Hematopoietic multipotent progenitor cell treated with erythropoietin and hydrocortisone succinate and interleukin-3 and kit ligand, for 17 days (in vitro differentiated cells): ENCODE measurements at regions not wholly inside any gene's neighbourhood (a gene's known extent, or its start where the extent isn't known, plus 50 kb on each side); places are given as distances from the start of the nearest gene placed in this dataset.

Experiments used
- DNase-seq: peaks from one replicate; pipeline ENCODE4 v3.0.0-alpha.2; 2015; ENCODE audit warnings: low spot score

GRCh38 chr7:42372479-42372878 lies 135.5 kb upstream of the GLI3 start:
- DNase-seq, result no peak

GRCh38 chr7:42359946-42360345 lies 122.9 kb upstream of the GLI3 start:
- no peak for DNase-seq

- no peak for DNase-seq
Measured at GRCh38 chr7:42351316-42351935, 114.4 kb upstream of the GLI3 start.

- DNase-seq, result no peak
Measured at GRCh38 chr7:42350801-42351200, 113.8 kb upstream of the GLI3 start.

- DNase-seq, result no peak
Measured at GRCh38 chr7:42348631-42349030, 111.6 kb upstream of the GLI3 start.

GRCh38 chr7:42348071-42348470 lies 111.1 kb upstream of the GLI3 start:
- no peak for DNase-seq

- no peak for DNase-seq
Measured at GRCh38 chr7:42347616-42348015, 110.6 kb upstream of the GLI3 start.

GRCh38 chr7:42345478-42346299 lies 108.7 kb upstream of the GLI3 start:
- no peak for DNase-seq

GRCh38 chr7:42344198-42344755 lies 107.3 kb upstream of the GLI3 start:
- no peak for DNase-seq

GRCh38 chr7:42342381-42342780 lies 105.4 kb upstream of the GLI3 start:
- no peak for DNase-seq

- no peak for DNase-seq
Measured at GRCh38 chr7:42340436-42340835, 103.4 kb upstream of the GLI3 start.

- no peak for DNase-seq
Measured at GRCh38 chr7:42338916-42339540, 102.0 kb upstream of the GLI3 start.

GRCh38 chr7:42338231-42338915 lies 101.4 kb upstream of the GLI3 start:
- DNase-seq, result no peak

GRCh38 chr7:42337225-42337905 lies 100.4 kb upstream of the GLI3 start:
- no peak for DNase-seq

GRCh38 chr7:42332605-42333222 lies 95.7 kb upstream of the GLI3 start:
- no peak for DNase-seq

GRCh38 chr7:42319631-42320030 lies 82.6 kb upstream of the GLI3 start:
- no peak for DNase-seq

- no peak for DNase-seq
Measured at GRCh38 chr7:42315631-42316030, 78.6 kb upstream of the GLI3 start.

GRCh38 chr7:42315103-42315502 lies 78.1 kb upstream of the GLI3 start:
- no peak for DNase-seq

GRCh38 chr7:42314696-42315095 lies 77.7 kb upstream of the GLI3 start:
- no peak for DNase-seq

GRCh38 chr7:42311195-42311594 lies 74.2 kb upstream of the GLI3 start:
- DNase-seq, result no peak

- no peak for DNase-seq
Measured at GRCh38 chr7:42292991-42293521, 56.0 kb upstream of the GLI3 start.
